H1 (cell line): ENCODE measurements at regions not wholly inside any gene's neighbourhood (a gene's known extent, or its start where the extent isn't known, plus 50 kb on each side); places are given as distances from the start of the nearest gene placed in this dataset.

Source experiments
- CHD7 ChIP-seq: fragments of 300-600 bp; sonication (generic); IDR thresholded peaks from 2 replicates; pipeline ENCODE4 v1.7.1; 2012; ENCODE audit warnings: low read length, moderate library complexity, mild to moderate bottlenecking, inconsistent platforms; ENCODE audit not compliant: insufficient replicate concordance
- E2F6 ChIP-seq: IDR thresholded peaks from 2 replicates; pipeline ENCODE4 v1.6.1; 2012; ENCODE audit warnings: inconsistent platforms
- GTF2F1 ChIP-seq: IDR thresholded peaks from 2 replicates; pipeline ENCODE4 v1.6.1; 2012; ENCODE audit warnings: low read depth, low read length, improper control_type of control experiment, borderline replicate concordance
- JUN ChIP-seq: IDR thresholded peaks from 2 replicates; pipeline ENCODE4 v1.6.1; 2011; ENCODE audit warnings: low read depth, mild to moderate bottlenecking, improper control_type of control experiment, low read length
- KDM4A ChIP-seq: IDR thresholded peaks from one replicate; pipeline ENCODE4 v1.7.1; 2012; ENCODE audit warnings: low read depth, mild to moderate bottlenecking, moderate library complexity, low read length, inconsistent platforms; ENCODE audit not compliant: severe bottlenecking
- TAF7 ChIP-seq: optimal IDR thresholded peaks from 2 replicates; pipeline ENCODE3; 2011; ENCODE audit warnings: low read depth, mild to moderate bottlenecking, inconsistent platforms, low read length, moderate library complexity, borderline replicate concordance

GRCh38 chr15:98070137-98070536 lies 109.6 kb downstream of the ARRDC4 start (continued):
- TF ChIP-seq E2F6 (no peak), GTF2F1 (no peak), TAF7 (no peak), JUN (no peak), CHD7 (no peak), KDM4A (no peak)
